Right lobe of liver (tissue), 6 donors: ENCODE measurements at regions not wholly inside any gene's neighbourhood (a gene's known extent, or its start where the extent isn't known, plus 50 kb on each side); places are given as distances from the start of the nearest gene placed in this dataset.

Experiments
- ATAC-seq, 4 donors: fragments of 200-7000 bp; cut with Tn5 transposase; one replicate each; pipeline ENCODE4 v1.9.1; 2020; ENCODE audit warnings: mild to moderate bottlenecking in 4 of 4, moderate library complexity in 4 of 4
- DNase-seq, 3 donors: peaks; one replicate each; pipeline ENCODE4 v3.0.0-alpha.2; 2020
- H3K27ac ChIP-seq, 3 donors: fragments of 200-600 bp; one replicate each; pipeline ENCODE4 v1.8.0; 2022
- H3K27me3 ChIP-seq, 2 donors: fragments of 200-600 bp; one replicate each; pipeline ENCODE4 v1.8.0; 2022
- H3K36me3 ChIP-seq, 4 donors: fragments of 200-600 bp; sonication (generic) in 1 of 4; one replicate each; pipeline versions ENCODE4 v1.5.1 to v1.8.0; 2017 to 2022; ENCODE audit warnings: control low read depth in 1 of 4
- H3K4me1 ChIP-seq, 4 donors: fragments of 200-600 bp; sonication (generic) in 1 of 4; one replicate each; pipeline versions ENCODE4 v1.5.1 to v1.8.0; 2017 to 2022; ENCODE audit warnings: control low read depth in 1 of 4
- H3K4me3 ChIP-seq, 3 donors: fragments of 200-600 bp; one replicate each; pipeline ENCODE4 v1.8.0; 2022
- H3K9me3 ChIP-seq, 4 donors: fragments of 200-600 bp; sonication (generic) in 1 of 4; one replicate each; pipeline versions ENCODE4 v1.5.1 to v1.8.0; 2017 to 2022; ENCODE audit warnings: control low read depth in 1 of 4
- POLR2A ChIP-seq: fragments of 450-650 bp; IDR thresholded peaks from one replicate; pipeline ENCODE4 v1.6.1; 2017; ENCODE audit warnings: antibody characterized with exemption, mild to moderate bottlenecking
- WGBS: methylation state at CpG from one replicate; pipeline ENCODE4 v1.1.6; 2018; ENCODE audit warnings: low coverage, low lambda C conversion rate; ENCODE audit not compliant: insufficient coverage; ENCODE audit errors: missing lambda C conversion rate; 5-methylcytosine and 5-hydroxymethylcytosine counted together
- intact Hi-C, 2 donors: fragments of 100-400 bp; cut with DNase I; formaldehyde crosslinking; loops; one replicate each; pipeline versions ENCODE4 v1.11.2 to v1.14.1; 2022
- TF ChIP-seq, protein P1 (sequence below), 4 donors: fragments of 200-600 bp in 3 of 4; fragments of 450-650 bp in 1 of 4; IDR thresholded peaks; one replicate each; pipeline versions ENCODE4 v1.5.1 to v1.8.0; 2016 to 2022; ENCODE audit warnings: antibody characterized with exemption in 4 of 4, mild to moderate bottlenecking in 2 of 4
- donor health status: DM: no; HTN: yes; CAD: no.
- donor health status: DM: no; HTN: no; CAD: no.
- donor health status: DM: no; HTN: no; CAD: no.
- donor health status: DM: no; HTN: yes; CAD: no.
- donor health status: DM: no; HTN: yes; CAD: no.

DNA sequence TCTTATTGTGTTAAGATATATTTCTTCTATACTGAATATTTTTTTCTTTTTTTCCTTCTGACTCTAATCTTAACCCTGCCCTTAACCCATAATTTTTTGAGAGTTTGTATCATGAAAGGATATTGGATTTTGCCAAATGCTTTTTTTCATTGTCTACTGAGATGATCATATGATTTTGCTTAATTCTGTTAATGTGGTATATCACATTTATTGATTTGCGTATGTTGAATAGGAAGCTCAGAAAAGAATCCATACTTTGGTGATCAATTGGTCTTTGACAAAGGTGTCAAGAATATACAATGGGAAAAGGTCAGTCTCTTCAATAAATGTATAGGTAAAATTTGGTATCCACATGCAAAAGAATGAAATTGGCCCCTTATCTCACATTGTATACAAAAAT is 588.8 kb upstream of the ADGRB3 start:
- Histone ChIP-seq H3K36me3 (no peaks in the 10 kb centered on the region), H3K27me3 (no peaks in the 10 kb centered on the region), H3K4me3 (no peak overlapping the region), H3K9me3 (no peaks in the 10 kb centered on the region), H3K4me1 (no peaks in the 10 kb centered on the region), H3K27ac (no peak overlapping the region)
- intact Hi-C loops: no loop called here
- 64% methylated on average over 1 of the region's 1 CpG for whole genome bisulfite sequencing
- no peak for TF ChIP-seq POLR2A
- TF ChIP-seq, protein P1, sequence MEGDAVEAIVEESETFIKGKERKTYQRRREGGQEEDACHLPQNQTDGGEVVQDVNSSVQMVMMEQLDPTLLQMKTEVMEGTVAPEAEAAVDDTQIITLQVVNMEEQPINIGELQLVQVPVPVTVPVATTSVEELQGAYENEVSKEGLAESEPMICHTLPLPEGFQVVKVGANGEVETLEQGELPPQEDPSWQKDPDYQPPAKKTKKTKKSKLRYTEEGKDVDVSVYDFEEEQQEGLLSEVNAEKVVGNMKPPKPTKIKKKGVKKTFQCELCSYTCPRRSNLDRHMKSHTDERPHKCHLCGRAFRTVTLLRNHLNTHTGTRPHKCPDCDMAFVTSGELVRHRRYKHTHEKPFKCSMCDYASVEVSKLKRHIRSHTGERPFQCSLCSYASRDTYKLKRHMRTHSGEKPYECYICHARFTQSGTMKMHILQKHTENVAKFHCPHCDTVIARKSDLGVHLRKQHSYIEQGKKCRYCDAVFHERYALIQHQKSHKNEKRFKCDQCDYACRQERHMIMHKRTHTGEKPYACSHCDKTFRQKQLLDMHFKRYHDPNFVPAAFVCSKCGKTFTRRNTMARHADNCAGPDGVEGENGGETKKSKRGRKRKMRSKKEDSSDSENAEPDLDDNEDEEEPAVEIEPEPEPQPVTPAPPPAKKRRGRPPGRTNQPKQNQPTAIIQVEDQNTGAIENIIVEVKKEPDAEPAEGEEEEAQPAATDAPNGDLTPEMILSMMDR (IDR thresholded peaks at IDR 0.05): no peak
- DNase-seq: no peak
- no peak for ATAC-seq

DNA sequence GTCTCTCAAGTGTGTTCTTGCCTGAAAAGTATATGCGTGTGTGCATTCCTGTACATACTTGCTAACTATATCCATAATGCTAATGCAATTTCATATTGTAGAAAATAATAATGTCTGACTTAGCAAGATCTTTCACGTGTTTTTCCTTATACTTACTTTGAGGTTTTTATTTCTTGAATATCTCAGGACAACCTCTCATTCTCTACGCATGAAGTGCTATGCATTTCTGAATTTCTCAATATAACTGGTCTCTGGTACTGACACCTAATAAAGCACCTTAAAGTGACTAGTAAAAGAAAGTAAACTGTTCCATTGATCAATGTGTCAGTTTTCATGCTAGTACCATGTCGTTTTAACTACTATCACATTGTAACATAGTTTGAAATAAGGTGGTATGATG is 589.9 kb upstream of the ADGRB3 start:
- intact Hi-C loops: no loop called here
- DNase-seq: no peak
- 54% methylated on average over 4 of the region's 4 CpGs for WGBS
- no peak for ATAC-seq
- no peak overlapping the region for H3K27ac ChIP-seq
- H3K9me3 ChIP-seq: no peaks in the 10 kb centered on the region
- TF ChIP-seq, protein P1 (IDR thresholded peaks at IDR 0.05): no peak
- no peak for TF ChIP-seq POLR2A
- H3K36me3 ChIP-seq: no peaks in the 10 kb centered on the region
- H3K4me1 ChIP-seq: no peaks in the 10 kb centered on the region
- no peaks in the 10 kb centered on the region for H3K27me3 ChIP-seq
- no peak overlapping the region for H3K4me3 ChIP-seq

DNA sequence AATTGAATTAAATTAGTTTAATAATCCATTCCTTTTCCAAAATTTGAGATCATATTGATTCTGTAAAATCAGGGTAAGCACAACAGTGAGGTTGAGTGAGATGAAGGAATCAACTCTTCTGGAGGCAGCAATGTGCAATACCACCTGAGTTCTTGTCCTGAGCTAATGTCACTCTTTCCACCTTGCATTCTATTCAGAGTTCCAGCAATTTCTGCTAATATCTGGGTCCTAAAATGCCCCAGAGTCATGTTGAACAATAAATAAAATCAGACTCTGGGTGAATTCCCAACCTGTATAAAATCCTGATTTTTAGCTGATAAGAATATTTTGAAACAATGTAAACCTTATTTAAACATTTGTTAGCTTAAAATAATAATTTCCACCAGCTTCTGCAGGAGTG is 590.8 kb upstream of the ADGRB3 start:
- Histone ChIP-seq H3K36me3 (no peaks in the 10 kb centered on the region), H3K27ac (no peak overlapping the region), H3K4me1 (no peaks in the 10 kb centered on the region), H3K9me3 (no peaks in the 10 kb centered on the region), H3K4me3 (no peak overlapping the region), H3K27me3 (no peaks in the 10 kb centered on the region)
- DNase-seq (no peak), ATAC-seq (no peak)
- intact Hi-C loops: no loop called here
- TF ChIP-seq POLR2A: no peak
- TF ChIP-seq, protein P1 (IDR thresholded peaks at IDR 0.05): no peak

DNA sequence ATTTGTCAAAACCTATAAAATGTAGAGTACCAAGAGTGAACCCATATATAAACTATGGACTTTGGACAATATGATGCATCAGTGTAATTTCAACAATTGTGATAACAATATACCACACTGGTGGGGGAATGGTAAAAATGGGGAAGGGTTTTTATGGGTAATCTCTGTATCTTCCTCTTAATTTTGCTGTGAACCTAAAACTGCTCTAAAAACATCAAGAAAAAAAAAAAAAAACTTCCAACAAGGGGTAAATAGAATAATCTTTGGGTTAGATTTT is 592.0 kb upstream of the ADGRB3 start:
- TF ChIP-seq, protein P1 (IDR thresholded peaks at IDR 0.05): no peak
- no peak for TF ChIP-seq POLR2A
- H3K27me3 ChIP-seq: no peaks in the 10 kb centered on the region
- H3K4me3 ChIP-seq: no peak overlapping the region
- no peak overlapping the region for H3K27ac ChIP-seq
- H3K36me3 ChIP-seq: no peaks in the 10 kb centered on the region
- ATAC-seq (no peak), DNase-seq (no peak)
- intact Hi-C loops: no loop called here
- H3K9me3 ChIP-seq: no peaks in the 10 kb centered on the region
- no peaks in the 10 kb centered on the region for H3K4me1 ChIP-seq

DNA sequence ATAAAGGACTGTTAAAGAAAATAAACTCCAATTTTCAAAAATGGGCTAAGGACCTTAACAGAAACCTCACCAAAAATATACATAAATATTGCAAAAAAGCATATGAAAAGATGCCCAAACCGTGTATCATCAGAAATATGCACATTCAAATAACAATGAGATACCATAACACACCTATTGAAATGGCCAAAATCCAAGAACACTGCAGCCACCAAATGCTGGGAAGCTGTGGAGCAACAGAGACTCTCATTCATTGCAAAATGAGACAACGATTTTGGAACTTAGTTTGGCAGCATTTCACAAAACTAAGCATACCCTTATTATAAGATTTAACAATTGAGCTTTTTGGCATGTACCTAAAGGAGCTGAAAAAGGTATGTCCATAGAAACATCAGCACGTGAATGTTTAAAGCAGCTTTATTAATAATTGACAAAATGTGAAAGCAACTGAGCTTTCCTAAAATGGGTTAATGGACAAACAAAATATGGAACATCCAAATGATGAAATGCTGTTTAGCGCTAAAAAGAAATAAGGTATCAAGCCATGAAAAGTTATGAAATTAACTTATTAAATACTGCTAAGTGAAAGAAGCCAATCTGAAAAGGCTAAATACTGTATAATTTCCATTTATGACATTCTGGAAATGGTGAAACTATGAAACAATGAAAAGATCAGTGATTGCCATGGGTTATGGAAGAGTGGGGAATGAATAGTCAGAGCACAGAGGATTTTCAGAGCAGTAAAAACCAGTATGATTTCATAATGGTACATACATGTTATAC is 592.6 kb upstream of the ADGRB3 start:
- Histone ChIP-seq H3K27ac (no peak overlapping the region), H3K9me3 (no peaks in the 10 kb centered on the region), H3K36me3 (no peaks in the 10 kb centered on the region), H3K4me3 (no peak overlapping the region), H3K4me1 (no peaks in the 10 kb centered on the region), H3K27me3 (no peaks in the 10 kb centered on the region)
- TF ChIP-seq, protein P1 (IDR thresholded peaks at IDR 0.05): no peak
- no peak for TF ChIP-seq POLR2A
- 36% methylated on average over 4 of the region's 4 CpGs for WGBS
- DNase-seq (no peak), ATAC-seq (no peak)
- intact Hi-C loops: no loop called here
